ENCODE measurements at regions not wholly inside any gene's neighbourhood (a gene's known extent, or its start where the extent isn't known, plus 50 kb on each side); places are given as distances from the start of the nearest gene placed in this dataset.
A peak's percentile ranks its signal among the peaks of the same experiment; 100 is the strongest.

DNA sequence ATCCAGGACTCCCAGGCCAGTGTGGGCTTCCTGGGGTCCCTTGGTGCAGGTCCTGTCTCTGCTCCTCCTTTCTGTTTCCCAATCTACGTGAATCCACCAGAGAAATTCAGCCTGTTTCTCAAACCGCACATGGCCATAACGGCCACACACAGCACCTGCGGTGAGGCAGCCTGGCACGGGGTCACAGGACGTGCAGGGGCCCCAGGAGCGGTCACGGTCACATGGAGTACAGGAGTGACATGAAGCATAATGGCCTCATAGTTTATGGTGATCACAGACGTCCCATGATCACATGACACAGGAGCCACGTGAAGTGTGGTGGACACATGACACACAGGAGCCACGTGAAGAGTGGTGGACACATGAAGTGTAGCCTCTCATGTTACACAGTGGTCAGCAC, 248.5 kb upstream of the IRX4 start:
- DNase-seq (ENCODE audit: low spot score in 2 of 2): peak in 1 of 2 donors; percentile 64
- intact Hi-C loops (cut with DNase I; ENCODE audit: low total_unique reads): no loop called here
- WGBS, 2 donors: 86% methylated on average over 11 of the region's 11 CpGs

DNA sequence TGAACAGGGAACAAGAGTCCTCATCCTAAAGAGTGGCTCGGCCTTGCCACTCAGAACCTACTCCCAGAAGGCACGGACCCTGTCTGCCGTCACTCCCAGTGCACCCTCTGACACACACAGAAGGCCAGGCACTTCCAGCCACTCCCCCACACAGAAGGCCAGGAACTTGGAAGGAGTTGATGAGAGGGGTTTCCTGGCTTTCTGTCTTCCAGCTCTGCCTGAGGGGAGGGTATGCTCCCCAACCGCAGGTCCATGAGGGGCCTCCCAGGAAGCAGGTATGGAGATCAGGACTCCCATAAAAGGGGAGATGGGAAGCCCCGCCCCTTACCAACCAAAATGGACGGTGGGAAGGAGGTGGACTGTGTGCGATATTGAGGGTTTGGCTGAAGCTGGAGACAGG, 247.6 kb upstream of the IRX4 start:
- TF ChIP-seq, protein P1, sequence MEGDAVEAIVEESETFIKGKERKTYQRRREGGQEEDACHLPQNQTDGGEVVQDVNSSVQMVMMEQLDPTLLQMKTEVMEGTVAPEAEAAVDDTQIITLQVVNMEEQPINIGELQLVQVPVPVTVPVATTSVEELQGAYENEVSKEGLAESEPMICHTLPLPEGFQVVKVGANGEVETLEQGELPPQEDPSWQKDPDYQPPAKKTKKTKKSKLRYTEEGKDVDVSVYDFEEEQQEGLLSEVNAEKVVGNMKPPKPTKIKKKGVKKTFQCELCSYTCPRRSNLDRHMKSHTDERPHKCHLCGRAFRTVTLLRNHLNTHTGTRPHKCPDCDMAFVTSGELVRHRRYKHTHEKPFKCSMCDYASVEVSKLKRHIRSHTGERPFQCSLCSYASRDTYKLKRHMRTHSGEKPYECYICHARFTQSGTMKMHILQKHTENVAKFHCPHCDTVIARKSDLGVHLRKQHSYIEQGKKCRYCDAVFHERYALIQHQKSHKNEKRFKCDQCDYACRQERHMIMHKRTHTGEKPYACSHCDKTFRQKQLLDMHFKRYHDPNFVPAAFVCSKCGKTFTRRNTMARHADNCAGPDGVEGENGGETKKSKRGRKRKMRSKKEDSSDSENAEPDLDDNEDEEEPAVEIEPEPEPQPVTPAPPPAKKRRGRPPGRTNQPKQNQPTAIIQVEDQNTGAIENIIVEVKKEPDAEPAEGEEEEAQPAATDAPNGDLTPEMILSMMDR (IDR thresholded peaks at IDR 0.05): no peak
- TF ChIP-seq POLR2A (IDR thresholded peaks at IDR 0.05): no peak
- DNase-seq (ENCODE audit: low spot score in 2 of 2): no peak
- 88 to 93% methylated on average over 7 of the region's 7 CpGs for WGBS, 2 donors
- intact Hi-C loops (cut with DNase I; ENCODE audit: low total_unique reads): no loop called here
- no peak overlapping the region for H3K4me3 ChIP-seq (ENCODE audit: low read depth, poor library complexity, severe bottlenecking)

More for the DNA sequence above, 248.5 kb upstream of the IRX4 start:
- TF ChIP-seq, protein P1 (IDR thresholded peaks at IDR 0.05): no peak
- no peak for TF ChIP-seq POLR2A (IDR thresholded peaks at IDR 0.05)
- no peak overlapping the region for H3K4me3 ChIP-seq (ENCODE audit: low read depth, poor library complexity, severe bottlenecking)

DNA sequence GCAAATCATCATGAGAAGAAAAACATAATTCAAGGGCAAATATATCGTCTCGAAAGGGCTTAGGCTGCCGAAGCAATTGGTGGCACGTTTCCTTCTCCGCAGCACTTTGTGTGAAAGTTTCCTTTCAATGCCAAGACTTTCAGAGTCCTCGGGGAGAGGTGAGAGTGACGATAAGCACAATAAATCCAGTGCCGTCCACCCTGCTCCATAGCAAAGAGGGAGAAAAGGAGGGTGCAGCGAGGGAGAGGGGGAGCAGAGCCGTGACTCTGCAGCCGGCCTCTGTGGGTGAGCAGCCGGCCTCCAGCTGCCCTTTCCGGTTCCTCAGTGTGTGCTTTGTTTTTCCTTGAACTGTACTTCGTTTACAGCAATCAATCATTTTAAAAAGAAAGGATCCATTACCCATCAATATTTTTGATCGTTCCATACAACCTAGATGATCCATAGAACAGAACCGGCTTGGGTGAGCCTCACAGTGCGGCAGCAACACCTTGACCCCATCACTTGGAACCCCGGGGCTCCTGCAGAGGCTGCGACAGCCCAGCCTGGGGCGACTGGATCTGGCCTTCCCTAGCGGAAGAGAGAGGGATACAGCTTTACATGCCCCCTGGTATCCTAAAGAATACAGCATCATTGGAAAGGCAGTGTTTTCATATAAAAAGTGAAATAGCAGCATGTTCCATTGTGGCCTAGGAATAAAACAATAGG, 247.0 kb upstream of the IRX4 start:
- intact Hi-C loops (cut with DNase I; ENCODE audit: low total_unique reads): no loop called here
- WGBS, 2 donors: 55 to 67% methylated on average over 21 of the region's 21 CpGs
- no peak overlapping the region for H3K4me3 ChIP-seq (ENCODE audit: low read depth, poor library complexity, severe bottlenecking)
- peak in 1 of 2 donors; percentile 49 for DNase-seq (ENCODE audit: low spot score in 2 of 2)
- TF ChIP-seq, protein P1 (IDR thresholded peaks at IDR 0.05): no peak
- no peak for TF ChIP-seq POLR2A (IDR thresholded peaks at IDR 0.05)

DNA sequence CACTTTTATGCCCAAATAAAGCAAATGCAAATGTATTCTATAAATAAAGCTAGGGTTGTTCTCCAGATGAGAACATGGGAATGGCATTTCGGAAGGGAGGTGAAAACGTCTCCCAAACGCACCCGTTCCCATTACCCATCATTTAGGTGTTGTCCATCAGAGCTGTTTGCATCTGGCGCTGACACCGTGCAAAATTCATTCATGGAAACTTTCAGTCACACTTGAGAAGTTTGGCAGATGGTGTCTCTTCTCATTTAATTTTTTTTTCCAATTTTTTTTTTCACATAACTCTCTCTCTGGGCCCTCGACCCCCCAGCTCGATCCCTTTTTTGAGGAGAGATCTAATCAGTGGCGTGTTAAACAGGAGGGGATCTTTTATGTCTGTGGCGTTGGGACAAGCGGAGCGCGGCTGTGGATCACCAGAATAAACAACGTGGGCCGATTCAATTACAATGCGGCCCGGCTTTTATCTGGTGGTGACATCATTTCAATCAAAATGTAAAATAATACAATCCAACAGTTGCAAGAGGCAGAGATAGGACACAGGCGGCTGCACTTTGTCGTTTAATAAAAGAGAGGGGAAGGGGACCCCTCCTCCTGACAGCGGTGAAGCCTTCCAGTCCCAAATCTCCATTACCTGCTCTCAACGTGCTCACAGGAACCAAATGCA, 246.1 kb upstream of the IRX4 start:
- WGBS, 2 donors: 68 to 74% methylated on average over 21 of the region's 21 CpGs
- no peak overlapping the region for H3K4me3 ChIP-seq (ENCODE audit: low read depth, poor library complexity, severe bottlenecking)
- TF ChIP-seq, protein P1 (IDR thresholded peaks at IDR 0.05): no peak
- TF ChIP-seq POLR2A (IDR thresholded peaks at IDR 0.05): no peak
- DNase-seq (ENCODE audit: low spot score in 2 of 2): peak in 1 of 2 donors; percentile 70
- intact Hi-C loops (cut with DNase I; ENCODE audit: low total_unique reads): no loop called here

DNA sequence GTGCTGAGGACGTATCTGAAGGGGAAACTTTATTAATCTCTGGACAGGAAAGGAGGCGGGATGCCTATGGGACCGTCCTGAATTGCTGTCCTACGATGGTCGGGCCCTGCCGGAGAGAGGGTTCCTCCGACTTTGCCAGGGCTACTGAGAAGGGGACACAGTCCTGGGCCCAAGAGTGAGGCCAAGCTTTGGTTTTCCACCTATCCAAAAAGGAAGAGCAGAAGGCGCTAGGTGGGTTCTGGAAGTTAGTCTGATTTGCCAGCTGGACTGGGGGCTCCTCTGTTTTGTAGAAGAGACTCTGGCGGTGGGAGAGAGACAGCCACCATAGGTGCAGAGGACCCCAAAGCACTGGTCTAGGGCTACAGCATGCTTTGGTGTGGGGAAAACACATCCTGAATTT, 243.8 kb upstream of the IRX4 start:
- TF ChIP-seq, protein P1 (IDR thresholded peaks at IDR 0.05): no peak
- no peak for TF ChIP-seq POLR2A (IDR thresholded peaks at IDR 0.05)
- 85 to 91% methylated on average over 9 of the region's 9 CpGs for WGBS, 2 donors

More for the DNA sequence above, 243.8 kb upstream of the IRX4 start:
- DNase-seq (ENCODE audit: low spot score in 2 of 2): peak in 1 of 2 donors; percentile 15
- H3K4me3 ChIP-seq (ENCODE audit: low read depth, poor library complexity, severe bottlenecking): no peak overlapping the region
- intact Hi-C loops (cut with DNase I; ENCODE audit: low total_unique reads): no loop called here

All from lower leg skin (tissue), 4 donors.